NCI-H2029 treated with DMSO at 0.1 percent for 48 hours (cell line): ENCODE measurements at regions not wholly inside any gene's neighbourhood (a gene's known extent, or its start where the extent isn't known, plus 50 kb on each side); places are given as distances from the start of the nearest gene placed in this dataset.
"Not testable (repeated sequence)": the region's sequence is repeated elsewhere in the genome, so short reads cannot be mapped to it uniquely, and the experiment has no call there.

Experiments
- DNase-seq: peaks from one replicate; lab custom pipeline; 2025; lab: John Stamatoyannopoulos, UW

DNA sequence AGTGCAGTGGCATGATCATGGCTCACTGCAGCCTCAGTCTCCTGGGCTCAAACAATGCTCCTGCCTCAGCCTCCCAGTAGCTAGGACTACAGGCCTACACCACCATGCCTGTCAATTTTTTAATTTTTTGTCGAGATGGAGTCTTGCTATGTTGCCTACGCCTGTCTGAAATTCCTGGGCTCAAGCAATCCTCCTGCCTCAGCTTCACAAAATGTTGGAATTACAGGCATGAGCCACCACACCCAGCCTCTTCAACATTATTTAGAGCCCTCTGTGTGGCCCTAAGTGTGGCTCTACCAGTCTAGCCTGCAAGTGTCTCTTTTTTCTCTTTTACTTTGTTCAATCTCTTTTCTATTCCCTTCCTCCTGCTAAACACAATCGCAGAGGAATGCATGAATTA, 154.4 kb upstream of the EPB41L4A start:
- no peak for DNase-seq

DNA sequence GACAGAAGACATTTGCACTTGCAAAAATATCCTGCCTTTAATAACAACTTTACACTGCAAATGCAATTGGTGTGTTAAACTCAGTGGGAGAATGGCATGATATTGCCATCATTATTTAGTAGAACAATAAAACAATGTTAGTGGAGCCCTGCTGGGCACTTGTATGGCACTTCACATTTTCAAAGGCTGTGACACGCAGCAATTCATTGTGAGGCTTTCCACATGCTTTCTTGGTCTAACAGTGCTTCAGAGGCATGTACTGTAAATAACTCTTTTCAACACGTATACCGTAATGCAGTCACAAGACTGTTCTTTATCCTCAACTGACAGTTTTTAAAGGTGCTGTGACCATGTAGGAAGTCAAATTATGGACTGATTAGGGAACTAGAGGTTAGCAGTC, 155.5 kb upstream of the EPB41L4A start:
- peak; percentile 31 for DNase-seq

DNA sequence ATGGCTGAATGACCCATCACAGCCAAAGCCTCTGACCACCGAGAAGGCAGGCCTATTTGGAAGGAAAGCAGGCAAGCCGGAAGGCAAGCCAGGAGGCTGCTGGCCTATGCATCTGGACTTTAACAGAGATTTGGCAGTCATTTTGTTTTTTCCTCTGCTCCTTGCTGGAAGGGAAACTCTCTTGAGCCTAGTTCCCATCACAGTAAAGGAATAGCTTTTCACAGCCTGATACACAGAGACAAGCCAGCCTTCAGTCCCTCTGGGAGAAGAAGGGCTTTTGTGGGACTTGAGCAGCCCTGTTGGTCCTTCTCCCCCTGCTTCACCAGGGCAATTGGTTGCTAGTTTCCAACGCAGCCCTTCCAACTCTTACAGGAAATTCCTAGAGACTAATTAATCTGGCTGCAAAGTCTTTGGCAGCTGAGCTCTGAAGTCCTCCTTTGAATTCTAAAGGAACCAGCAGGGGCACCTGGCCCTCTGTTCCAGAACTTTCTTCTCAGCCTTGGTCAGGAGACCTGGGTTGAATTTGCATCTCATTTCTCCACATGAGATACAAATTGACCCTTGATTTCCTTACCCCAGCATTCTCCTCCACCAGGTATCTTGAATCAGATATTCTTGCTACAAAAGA, 157.3 kb upstream of the EPB41L4A start:
- no peak for DNase-seq

DNA sequence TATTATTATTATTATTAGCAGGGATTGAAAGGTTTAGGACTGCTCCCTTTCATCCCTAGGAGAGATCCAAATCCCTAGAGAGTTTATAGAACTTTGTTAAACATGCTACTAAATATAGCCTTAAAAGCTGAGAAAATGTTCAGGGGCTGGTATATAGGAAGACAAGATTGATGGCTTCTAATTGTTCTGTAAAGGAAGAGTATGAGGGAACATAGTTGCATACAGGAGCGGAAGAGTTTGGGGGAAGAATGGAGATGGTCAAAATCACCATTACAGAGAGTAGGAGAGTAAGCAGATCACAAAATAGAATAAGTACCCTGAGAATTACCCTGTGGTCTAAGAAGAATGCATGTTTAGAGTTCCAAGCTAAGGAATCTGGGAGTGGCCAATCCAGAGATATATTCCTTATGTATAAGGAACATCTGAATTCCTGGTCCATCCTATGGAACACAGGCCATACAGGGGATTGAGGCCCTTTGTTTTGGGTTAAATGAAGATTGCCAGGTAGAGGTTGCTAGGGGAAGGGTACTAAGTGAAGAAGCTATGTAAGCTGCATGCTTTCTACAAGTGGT, 158.0 kb upstream of the APC start:
- DNase-seq: no peak

- DNase-seq: no peak
Observed at GRCh38 chr5:112581811-112582320, 155.8 kb upstream of the APC start.

DNA sequence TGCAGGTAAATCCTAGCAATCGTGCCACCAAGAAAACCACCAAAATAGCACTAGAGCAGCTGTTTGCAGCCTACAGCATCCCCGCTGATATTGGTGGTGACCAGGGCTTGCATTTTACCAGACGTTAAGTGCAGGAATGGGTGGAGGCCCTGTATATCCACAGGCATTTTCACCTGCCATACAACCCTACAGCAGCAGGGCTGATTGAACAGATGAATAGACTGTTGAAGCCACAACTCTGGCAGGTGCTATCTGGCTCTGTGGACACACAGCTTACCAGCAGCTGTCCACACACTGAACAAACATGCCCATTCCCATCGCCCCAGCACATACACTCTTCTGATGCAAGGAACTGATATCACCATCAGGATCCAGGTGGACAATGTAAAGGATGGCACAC, 154.5 kb upstream of the APC start:
- DNase-seq: no peak

DNA sequence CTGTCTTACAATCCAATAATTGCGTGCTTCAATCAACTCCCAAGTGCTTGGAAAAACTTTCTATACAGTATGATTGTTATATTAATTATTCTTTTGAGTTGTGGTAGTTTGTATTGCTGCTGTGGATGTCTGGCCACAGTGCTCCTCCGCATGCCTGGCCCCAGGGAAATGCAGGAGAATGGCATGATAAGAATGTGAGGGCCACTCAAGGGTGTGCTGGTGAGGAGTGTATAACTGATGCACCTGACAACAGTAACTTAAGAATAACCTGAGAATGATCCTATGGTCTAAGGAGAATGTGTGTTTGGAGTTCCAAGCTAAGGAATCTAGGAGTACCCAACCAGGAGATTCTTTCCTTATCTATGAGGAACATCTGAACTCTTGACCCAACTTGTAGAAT, 152.9 kb upstream of the APC start:
- DNase-seq: no peak

DNA sequence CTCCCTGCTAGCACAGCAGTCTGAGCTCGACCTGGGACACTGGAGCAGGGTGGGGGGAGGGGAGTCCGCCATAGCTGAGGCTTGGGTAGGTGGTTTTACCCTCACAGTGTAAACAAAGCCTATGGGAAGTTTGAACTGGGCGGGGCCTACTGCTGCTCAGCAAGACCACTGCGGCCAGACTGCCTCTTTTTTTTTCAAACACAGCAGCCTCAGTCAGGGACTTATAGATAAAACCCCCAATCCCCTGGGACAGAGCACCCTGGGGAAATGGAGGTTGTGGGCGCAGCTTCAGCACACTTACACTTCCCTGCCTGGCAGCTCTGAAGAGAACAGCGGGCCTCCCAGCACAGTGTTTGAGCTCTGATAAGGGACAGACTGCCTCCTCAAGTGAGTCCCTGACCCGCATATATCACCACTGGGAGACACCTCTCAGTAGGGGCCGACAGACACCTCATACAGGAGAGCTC, 151.1 kb upstream of the APC start:
- no peak for DNase-seq

GRCh38 chr5:112590858-112591257, 146.8 kb upstream of the APC start:
- DNase-seq: not testable (repeated sequence)

GRCh38 chr5:112594095-112594850, 143.4 kb upstream of the APC start:
- DNase-seq: peak; percentile 64

DNA sequence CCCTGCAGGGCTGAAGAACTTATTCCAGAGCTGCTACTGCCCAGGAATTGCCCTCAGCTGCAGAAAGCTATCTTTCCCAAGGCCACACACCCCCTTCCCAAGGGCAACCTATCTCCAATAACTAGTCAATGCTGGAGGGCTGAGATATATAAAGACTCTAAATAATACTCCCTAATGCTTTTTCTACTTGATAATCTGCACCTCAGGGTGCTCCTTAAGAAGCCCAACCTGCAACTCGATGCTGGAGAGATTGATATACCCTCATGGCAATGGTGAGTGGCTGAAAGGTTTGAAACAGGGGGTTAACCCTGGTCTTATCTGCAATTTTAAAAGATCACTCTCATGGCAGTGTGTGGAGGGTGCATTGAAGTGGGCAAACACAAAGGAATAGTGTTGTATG, 142.7 kb upstream of the APC start:
- DNase-seq: no peak

DNA sequence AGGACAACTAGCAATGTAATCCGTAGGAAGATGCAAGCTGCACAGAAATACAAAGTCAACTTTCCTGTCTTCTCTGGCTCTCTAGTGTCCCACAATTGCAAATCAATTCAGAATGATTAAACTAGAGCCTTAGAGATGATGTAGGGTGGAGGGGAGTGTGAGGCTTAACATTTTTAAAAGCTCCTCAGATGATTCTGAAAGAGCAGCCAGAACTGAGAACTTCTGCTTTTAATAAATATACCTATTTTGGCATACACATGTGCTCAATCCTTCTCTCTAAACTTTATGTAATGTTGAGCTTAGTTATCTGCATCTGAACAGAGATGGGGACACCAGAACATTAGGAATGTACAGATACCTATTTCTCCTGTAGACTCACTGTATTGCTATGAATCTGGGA, 139.9 kb upstream of the APC start:
- DNase-seq: no peak

DNA sequence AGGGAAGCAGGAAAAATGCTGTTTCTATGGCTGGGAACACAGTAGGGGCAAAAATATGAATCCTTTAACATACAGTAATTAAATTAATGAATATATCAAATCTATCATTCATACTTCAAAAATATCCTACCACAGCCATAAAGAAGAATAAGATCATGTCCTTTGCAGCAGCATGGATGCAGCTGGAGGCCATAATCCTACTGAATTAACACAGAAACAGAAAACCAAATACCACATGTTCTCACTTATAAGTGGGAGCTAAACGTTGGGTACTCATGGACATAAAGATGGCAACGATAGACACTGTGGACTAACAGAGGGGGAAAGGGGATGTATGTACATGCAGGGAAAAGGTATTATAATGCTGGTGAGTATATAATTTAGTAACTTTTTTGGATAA, 137.2 kb upstream of the APC start:
- DNase-seq: not testable (repeated sequence)

DNA sequence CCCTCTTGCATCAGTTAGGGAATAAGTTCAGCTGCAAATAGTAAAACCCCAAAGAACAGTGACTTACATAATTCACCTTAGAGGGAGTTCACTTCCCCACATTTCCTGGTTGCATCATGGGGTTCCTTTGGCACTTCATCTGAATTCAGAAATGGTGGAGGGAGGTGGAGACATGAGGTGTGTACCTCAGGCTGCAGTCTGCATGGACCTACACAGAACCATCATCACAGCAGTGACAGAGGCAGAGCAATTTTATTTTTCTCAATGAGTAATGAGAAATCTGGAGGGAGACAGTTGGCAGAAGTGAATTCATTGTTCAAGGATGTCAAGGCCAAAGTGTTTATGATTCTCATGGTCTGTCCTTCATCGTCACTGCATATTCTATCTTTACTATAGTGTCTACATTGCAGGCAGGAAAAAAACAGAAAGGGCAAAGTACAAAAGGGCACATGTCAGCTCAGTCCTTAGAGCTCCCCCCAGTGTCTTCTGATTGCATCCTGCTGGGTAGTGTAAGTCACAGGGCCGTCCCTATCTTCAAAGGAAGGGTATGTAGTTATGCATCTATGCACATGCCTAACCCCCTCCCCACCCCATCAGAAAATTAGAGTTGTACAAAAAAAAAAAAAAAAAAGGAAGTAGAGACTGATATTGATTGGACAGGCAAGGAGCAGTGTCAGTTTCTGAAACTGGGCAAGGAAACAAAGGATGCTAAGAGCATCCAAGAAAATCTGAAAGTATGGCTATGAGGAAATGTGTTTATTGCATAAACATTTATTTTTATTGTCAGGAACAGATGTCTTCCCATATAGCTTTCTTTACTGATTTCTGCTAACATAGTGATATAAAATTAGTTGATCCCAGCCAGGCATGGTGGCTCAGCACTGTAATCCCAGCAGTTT, 132.7 kb upstream of the APC start:
- no peak for DNase-seq

GRCh38 chr5:112608975-112609374, 128.7 kb upstream of the APC start:
- DNase-seq: no peak

DNA sequence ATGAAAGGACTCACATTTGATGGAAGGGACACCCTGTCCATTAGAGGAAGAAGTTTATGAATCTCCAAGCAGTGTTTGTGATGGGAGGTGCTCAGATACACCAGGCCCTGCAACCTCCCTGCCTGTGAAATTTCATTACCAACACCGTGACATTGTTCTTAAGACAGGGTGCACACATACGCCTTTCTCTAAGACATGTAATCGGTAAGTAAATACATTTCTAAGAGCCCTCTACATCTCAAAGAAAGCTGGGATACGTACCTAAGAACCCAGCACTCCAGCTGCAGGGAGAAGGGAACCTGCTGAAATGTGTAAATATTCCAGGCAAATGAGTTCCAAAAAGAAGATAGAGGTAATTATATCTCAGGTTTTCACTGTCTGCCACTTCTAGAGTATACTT, 125.0 kb upstream of the APC start:
- no peak for DNase-seq

GRCh38 chr5:112614285-112614684, 123.4 kb upstream of the APC start:
- DNase-seq: no peak

GRCh38 chr5:112614986-112615385, 122.7 kb upstream of the APC start:
- DNase-seq: no peak

- no peak for DNase-seq
Observed at GRCh38 chr5:112616812-112617547, 120.7 kb upstream of the APC start.

GRCh38 chr5:112625246-112625645, 112.4 kb upstream of the APC start:
- no peak for DNase-seq

DNA sequence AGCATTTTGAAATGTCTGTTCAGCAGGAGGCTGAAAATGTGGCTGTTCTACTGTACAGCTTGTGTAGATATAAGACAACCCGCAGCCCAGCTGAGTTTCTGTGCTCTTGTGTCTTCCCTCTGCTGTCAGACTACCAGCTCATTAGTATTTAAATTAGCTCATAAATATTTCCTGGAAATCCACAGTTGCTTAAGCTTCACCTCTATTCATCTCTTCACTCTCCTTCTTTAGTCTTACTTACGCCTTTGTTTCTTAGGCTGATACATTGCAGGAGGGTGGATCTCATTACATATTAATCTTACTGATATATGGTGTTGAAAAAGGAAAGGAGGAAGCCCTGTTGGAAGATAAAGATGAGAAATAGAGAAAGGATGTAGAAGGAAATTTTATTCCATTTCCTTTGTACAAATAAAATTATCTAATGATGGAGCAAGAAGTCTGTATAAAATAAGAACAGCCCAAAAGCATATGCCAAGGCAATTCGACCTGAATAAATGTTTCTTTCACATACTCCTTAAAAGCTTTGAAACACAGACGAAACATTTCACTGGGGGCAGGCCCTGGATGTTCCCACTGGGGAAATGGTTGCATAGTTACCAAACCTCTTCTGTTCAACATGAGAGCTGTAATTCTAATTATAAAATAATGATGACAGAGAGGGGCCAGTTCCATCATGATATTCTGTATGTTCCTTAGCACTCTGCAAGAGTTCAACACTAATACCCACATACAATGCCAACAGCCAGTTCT, 111.8 kb upstream of the APC start:
- no peak for DNase-seq
